Body of pancreas (tissue), 4 donors: ENCODE measurements at regions not wholly inside any gene's neighbourhood (a gene's known extent, or its start where the extent isn't known, plus 50 kb on each side); places are given as distances from the start of the nearest gene placed in this dataset.

Source experiments
- POLR2A ChIP-seq, 3 donors: fragments of 450-650 bp; IDR thresholded peaks; one replicate each; pipeline ENCODE4 v1.6.1; 2016; ENCODE audit warnings: antibody characterized with exemption in 3 of 3, mild to moderate bottlenecking in 2 of 3
- TF ChIP-seq, protein P1 (sequence below), 7 experiments: fragments of 450-650 bp in 4 of 7; fragments of 200-600 bp in 3 of 7; sonication (generic) in 3 of 7; IDR thresholded peaks; one replicate each; pipeline ENCODE4 v1.5.1; 2016 to 2019; ENCODE audit warnings: antibody characterized with exemption in 7 of 7

DNA sequence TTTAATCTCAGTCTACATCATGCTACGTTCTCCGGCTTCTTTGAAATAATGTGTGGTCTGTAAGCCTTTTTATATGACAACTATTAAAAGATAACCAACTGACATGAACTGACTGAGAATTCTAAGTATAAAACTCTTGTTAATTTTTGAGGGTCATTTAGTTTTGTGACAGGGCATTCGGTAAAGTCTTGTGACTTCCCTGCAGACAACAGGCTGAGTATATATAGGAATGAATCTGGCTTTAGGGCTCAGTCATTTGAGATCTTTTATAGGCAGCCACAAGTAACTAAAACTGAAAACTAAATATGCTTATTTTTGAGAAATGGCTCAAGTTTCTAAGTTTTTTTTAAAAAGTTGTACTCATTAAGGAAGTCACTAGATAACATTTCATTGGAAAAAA lies 62.5 kb upstream of the SCIN start:
- TF ChIP-seq POLR2A (IDR thresholded peaks at IDR 0.05), result no peak
- TF ChIP-seq, protein P1, sequence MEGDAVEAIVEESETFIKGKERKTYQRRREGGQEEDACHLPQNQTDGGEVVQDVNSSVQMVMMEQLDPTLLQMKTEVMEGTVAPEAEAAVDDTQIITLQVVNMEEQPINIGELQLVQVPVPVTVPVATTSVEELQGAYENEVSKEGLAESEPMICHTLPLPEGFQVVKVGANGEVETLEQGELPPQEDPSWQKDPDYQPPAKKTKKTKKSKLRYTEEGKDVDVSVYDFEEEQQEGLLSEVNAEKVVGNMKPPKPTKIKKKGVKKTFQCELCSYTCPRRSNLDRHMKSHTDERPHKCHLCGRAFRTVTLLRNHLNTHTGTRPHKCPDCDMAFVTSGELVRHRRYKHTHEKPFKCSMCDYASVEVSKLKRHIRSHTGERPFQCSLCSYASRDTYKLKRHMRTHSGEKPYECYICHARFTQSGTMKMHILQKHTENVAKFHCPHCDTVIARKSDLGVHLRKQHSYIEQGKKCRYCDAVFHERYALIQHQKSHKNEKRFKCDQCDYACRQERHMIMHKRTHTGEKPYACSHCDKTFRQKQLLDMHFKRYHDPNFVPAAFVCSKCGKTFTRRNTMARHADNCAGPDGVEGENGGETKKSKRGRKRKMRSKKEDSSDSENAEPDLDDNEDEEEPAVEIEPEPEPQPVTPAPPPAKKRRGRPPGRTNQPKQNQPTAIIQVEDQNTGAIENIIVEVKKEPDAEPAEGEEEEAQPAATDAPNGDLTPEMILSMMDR (IDR thresholded peaks at IDR 0.05), result no peak
